ENCODE measurements at regions not wholly inside any gene's neighbourhood (a gene's known extent, or its start where the extent isn't known, plus 50 kb on each side); places are given as distances from the start of the nearest gene placed in this dataset.
"Not testable (repeated sequence)": the region's sequence is repeated elsewhere in the genome, so short reads cannot be mapped to it uniquely, and the experiment has no call there.

DNA sequence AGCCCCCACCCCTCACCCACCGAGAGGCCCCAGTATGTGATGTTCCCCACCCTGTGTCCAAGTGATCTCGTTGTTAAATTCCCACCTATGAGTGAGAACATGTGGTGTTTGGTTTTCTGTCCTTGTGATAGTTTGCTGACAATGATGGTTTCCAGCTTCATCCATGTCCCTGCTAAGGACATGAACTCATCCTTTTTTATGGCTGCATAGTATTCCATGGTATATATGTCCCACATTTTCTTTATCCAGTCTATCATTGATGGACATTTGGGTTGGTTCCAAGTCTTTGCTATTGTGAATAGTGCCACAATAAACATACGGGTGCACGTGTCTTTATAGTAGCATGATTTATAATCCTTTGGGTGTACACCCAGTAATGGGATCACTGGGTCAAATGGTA, 79.2 kb downstream of the PXDC1 start:
- not testable (repeated sequence) for DNase-seq

DNA sequence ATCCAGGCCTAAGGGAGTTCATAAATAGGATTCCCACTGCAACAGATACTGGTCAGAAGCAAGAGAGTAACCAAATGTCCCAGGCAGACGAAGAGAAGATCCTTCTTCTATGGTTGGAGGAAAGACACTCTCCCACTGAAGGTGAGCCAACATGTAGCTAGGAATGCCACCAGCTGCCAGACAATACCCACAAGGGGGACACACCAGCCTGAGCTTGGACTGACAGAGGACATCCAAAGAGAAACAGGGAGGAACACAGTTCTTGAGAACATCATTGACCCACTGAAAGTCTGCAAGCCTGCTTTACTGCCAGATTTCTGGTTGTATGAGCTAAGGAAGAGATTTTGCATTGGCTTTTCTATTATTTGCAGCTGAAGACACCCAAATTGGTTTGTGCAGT, 80.1 kb downstream of the PXDC1 start:
- no peak for DNase-seq

DNA sequence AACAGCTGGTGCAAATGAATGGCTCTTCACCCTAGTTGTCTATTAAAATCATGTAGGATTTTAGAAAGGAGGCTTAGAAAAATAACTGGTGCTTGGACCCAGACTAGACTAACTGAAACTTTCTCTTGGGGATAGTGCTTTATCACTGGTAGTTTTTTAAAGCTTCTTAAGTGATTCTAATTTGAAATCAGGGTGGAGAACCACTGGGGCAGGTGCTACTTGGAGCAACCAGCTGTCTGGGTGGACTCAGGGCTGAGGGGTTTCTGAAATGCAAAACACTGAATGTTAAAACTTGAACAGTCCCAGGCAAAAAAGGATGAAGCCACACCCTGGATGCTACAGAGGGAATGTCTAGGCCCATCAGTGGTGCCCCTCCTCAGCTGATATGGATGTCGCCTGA, 81.2 kb downstream of the PXDC1 start:
- no peak for DNase-seq

DNA sequence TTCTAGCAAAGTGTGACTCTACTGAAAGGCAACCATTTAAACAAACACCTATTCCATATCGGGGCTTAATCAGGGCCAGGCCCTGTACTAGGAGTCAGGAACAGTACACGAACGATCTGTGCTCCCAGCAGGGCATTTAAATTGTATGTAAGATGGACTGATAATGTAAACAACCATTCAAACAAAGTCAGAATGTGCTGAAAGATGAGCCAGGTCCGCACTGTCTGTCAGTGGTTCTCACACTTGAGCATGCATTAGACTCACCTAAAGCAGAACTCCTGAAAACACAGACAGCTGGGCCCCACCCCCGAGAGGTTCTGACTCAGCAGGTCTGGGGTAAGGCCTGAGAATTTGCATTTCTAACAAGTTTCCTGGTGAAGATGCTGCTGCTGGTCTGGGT, 81.6 kb downstream of the PXDC1 start:
- DNase-seq, result no peak

DNA sequence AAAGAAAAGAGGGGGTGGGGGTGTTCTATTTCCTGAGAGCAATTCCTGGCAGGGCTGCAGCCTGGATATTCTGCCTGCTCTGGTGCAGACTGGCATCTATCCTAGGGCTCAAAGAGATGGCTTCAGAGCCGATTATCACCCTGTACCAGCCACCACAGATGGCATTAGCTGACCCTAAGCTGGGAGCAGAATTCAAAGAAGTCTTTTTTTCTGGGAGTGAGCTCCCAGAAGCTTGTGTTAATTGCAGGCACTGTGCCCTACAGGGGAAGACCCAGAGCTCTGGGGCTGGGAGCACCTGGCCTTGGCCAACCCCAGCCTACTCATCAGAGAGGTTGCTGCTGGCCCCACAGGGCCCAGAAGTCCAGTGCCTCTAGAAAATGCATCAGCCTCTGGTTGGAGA, 85.9 kb downstream of the PXDC1 start:
- no peak for DNase-seq

DNA sequence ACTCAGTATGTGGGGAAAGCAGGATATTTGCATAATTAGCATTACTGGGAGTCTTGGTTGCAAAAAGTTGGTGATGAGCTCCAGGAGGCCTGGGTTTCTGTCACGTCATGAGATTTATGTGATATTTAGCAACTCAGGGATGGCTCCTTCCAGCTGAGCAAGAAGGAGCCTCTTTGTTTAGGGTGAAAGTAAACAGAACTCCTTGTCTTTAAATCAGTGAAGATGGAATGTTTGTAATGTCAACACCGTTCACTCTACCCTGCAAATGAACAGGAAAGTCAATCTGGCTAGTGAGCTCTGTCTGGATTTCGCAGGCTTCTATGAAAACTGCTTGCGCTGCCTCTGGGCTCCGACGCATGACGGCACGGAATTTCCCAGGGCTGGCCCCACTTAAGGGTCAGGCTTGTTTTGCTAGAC, 86.9 kb downstream of the PXDC1 start:
- DNase-seq, result no peak

DNA sequence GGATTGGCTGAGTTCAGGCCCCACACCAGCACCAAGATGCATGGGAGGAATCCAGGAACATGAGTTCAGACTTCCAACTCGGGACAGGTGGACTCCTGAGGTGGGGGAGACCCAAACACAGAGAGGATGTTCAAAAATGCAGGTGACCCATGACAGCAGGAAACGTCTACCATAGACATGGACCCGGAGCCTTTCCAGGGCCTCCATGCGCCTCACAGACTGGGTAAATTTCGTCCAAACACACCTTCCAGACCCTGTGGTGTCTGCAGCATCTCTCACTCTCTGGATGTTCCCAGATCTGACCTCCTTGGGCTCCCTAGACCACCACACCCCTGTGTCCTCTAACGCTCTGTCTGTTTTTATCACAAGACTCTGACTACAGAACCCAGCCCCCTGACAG, 87.7 kb downstream of the PXDC1 start:
- DNase-seq, result no peak

DNA sequence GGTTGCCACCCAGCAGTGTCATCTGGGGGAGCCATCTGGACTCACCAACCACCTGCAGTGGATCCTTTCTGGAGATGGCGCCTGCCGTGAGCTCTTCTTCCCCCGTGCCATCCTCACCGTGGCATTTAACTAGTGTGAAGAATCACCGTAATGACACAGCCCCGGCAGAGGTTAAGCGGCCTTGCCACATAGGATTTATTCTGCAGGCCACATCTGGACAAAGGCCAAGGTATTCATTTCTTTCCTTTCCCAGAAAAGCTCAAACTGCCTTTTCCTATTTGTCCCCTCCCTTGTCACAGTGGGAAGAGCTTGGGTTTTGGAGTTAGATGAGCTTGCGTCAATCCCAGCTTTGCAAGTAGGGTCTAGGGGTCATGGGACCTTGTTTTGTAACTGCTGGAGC, 88.4 kb downstream of the PXDC1 start:
- no peak for DNase-seq

DNA sequence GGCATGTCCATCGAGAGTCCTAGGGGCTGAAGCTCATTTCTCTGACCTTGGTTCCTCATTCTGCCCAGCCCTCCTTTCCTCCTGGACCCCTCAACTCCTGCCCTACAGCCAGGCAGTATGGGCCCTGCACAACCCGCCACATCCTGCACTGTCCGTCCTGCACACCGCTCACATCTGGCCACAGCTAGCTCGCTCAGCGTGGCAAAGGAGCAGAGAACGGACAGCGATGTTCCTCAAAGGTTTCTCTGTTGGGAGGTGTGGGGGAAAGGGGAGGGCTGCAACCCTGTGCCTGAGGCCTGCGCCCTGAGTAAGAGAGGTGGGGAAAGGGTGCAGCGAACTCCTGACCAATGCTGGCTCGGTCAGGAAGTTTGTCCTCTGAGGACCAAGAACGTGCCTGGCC, 90.1 kb downstream of the PXDC1 start:
- DNase-seq, result no peak

DNA sequence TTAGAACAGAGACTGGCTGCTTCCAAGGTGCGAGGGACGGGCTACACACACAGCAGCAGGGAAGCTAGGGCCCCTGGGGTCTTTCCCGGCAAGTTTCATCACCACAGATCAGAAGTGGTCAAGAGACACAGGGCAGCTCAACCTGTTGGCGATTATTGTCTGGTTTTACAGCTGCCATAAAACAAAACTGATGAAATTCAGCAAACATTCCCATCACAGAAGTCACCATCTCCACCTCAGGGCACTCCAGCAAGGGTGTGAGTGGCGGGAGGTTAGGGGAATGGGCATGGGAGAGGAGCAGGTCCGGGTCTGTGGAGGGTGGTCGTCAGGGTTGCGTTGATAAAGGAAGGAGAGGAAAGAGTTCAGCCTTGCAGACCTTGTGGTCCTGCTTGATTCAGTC, 91.0 kb downstream of the PXDC1 start:
- DNase-seq, result no peak

DNA sequence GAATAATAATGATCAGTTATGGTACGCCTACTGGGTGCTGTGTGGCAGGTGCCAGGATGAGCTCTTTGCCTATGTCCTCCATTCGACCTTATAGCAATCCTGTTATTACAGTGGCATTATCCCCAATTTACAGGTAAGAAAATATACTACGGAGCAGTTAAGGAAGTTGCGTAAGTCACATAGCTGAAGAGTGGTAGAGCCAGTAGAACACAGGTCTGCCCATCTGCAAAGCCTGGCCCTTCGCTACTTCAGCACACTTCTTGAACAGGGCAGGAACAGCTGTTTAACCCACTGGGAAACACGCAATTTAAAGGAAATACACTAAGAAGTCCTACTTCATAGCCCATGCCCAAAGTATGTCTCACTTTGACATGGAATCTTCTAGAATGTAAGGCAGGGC, 91.8 kb downstream of the PXDC1 start:
- no peak for DNase-seq

DNA sequence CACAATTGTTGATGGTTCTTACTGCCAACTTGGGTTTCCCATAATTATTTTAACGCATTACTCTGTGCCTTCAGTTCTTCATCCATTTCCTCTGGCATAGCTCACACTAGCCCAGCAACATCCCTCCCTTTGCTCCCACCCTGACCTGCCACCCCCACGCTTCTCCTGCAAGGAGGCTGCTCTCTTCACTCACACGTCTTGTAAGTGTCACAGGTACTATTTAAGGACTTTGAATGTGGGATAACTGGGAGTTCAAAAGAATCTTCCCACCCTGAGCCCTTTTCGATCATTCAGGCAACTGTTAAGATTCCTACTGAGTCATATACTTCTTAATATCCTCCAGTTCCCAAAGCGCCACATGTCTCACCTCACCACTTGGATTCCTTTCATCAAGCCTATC, 95.4 kb downstream of the PXDC1 start:
- DNase-seq, result no peak

DNA sequence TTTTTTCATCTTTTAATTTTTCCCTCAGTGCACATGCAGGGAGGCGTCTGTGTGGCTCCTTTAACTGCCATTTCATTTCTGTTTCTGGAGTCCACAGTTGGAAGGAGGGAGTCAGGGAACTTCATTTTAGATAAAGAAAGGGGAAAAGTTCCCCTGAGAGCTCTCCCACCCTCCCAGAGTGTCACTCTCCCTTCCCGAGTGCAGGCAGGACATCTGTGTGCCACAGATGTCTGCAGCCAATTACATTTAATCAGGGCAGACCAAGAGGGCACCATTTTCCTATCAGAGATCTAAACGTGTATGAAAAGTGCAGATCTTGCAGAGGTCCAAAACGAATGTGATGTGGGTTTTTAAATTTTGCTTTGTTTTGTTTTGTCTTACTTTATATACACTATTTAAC, 96.6 kb downstream of the PXDC1 start:
- DNase-seq, result no peak

DNA sequence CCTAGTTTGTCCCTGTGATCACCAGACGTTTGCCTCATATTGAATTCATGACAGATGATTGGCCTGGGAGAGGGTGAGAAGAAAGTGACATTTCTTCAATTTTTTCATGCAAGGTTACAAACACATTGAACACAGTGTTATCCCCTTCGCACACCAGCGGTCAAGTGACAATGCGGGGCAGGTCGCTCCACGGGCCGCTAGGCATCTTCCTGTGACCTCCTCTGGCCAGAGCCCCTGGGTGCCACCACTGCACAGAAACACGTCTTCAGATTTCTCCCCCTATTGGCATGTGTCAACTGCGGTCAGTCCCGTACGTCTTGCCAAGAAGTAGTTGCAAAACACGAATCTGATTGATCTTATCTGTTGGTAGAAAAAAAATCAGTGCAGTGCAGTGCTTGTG, 97.1 kb downstream of the PXDC1 start:
- DNase-seq, result no peak

DNA sequence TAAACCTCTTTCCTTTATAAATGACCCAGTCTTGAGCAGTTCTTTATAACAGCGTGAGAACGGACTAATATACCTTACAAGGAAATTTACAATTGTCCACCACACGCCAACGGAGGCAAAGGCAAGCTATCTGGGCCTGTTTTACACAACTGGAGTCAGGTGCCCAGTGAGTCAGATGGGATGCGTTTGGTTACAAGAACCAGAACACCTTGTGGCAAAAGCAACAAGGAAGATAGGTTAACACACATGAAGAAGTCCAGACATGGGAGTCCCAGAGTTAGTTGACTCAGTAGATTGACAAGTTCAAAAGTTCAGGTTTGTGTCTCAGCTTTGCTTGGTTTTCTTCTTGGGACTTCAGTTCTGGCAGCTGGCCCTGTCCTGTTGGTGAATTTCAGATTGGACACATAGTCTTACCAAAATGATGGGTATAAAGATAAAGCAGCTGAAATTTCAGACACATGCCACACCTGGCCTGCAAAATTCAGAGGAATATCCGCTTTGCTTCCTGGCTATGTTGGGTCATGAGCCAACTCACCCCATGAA, 97.9 kb downstream of the PXDC1 start:
- DNase-seq, result no peak

DNA sequence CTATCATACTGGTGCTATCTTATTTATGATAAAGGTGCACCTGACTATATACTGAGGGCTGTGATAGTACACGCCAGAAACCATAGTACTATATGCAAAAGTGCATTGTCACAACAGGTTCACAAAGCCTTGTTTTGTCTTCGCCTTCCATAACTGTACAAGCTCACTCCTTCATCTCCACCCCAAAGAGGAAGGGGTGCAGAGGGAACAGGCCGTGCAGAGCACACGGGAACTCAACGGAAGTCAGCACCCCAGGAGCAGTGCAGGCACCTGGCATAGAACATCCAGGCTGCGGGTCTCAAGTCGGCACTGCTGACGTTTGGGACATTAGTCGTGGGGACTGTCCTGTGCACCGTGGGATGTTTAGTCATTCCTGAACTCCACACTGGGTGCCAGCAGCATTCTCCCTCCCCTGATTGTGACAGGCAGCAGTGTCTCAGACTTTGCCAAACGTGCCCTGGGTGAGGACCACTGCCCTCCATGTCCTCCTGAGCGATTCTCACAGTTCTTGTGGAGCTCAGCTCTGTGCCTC, 99.7 kb downstream of the PXDC1 start:
- DNase-seq, result no peak

DNA sequence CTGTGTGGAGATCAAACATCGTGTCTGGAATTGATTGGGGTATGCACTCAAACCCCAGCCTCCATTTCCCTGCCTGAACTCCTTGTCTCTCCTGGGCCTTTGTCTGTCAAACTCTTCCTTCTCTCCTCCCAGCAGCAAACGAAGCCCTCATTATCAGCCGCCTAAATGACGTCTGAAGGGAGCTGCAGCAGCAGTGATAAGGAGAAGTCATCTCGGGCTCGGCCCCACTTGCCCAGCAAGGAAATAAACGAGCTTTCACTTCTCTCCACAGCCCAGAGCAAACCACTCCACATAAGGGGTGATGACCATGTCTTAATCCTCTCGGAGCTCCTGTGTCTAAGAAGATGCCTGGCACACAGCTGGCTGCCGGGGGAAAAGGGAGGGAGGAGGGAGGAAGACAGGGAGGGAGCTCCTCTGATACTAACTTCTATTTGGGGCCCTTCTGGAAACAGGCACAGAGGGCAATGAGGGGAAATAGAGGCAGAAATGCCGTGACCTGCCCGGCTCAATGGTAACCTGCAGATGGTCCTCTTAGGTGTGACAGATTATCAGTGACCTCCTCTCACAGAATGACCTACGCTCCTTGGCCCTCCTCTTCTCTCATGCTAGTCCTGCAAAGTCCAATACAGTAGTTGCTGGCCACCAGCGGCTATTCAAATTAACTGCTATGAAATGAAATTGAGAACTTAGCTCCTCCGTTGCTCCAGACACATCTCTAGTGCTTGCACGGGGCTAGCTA, 100.4 kb downstream of the PXDC1 start:
- no peak for DNase-seq

DNA sequence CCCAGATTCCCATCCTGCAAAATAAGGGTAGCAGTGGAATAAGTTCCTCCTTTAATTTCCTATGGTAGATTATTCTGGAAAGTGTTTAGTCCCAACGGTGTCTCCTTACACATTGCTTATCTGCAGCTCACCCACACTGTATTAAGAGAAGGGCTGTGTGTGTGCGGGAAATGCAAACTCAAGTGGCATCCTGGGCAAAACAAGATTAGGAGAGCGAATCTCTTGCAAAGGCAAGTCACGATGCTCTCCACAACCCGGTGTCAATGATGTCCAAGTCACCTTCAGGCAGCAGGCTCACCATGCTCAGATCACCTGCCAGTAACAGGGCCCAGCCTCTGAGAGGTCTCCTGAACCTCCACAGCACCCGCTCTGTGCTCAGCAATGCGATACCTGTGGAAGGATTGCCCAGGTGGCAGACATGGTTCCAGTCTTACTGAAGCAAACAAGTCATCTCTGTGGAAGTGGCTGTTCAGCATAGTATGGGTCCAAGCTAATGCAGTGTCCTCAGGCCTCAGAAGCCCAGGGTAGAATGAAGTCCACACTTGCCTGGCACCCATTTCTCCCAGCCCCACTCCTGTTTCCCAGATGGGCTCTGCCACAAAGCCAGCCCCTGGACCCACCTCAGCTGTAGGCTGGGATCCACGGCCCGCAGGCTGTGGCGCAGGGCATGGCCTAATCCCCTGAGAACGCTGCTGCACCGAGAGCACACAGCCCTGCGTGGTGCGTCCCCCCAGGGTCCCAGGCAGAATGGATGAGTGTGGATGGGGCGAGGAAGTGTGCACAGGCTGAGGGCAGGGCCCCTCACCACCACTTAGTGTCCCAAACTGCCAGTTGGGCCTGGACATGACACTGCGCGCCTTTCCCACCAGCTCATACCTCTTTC, 101.2 kb downstream of the PXDC1 start:
- DNase-seq, result no peak

DNA sequence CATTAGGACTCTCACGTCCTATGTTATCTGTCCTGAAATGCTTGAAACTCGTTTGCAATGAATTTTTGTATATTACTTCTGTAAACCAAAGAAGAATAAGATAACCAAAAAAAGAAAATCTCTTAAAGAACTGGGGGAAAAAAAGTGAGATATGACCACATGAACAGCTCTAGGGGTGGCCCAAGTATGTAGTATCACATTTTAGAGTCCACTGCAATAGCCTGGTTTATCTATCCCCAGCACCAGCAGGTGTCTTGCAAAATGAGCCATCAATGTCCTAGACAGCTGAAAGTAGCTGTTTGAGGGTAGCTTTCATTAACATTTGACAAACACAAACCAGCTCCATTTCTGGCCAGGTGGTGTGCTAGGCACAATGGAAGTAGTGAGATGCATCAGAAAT, 102.8 kb downstream of the PXDC1 start:
- no peak for DNase-seq

DNA sequence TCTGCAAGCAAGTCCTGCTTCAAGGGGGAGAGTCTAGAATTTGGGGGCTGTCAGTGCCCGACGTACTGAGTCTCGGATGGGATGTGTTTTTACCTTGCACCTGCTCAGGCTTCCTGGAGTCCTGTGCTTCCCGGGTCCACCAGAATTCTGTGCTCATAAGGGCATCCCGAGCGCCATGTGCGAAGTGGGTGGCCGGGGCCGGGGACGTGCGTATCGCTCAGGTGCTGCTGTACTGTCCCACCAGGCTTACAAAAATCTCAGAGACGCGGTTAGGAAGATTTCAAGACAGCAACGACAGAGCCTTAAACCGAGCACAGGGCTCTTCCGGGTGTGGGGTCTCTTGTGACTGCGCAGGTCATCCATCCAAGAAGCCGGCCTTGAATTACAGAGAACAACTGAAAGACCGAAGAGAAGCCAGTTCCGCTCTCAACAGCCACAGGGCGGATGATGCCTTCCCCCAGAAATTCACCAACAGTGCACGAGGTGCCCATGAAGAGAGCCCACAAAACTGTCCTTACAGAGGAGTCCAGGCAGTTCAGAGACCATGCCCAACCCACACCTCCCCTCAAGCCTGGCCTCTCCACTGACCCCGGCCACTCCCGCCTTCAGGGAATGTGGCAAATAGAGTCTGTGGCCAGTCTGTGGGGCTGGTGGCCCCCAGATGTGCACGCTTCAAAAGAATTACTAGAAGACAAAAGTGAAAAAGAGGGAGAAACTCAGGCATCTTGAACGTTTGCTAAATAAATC, 104.7 kb downstream of the PXDC1 start:
- DNase-seq, result no peak

DNA sequence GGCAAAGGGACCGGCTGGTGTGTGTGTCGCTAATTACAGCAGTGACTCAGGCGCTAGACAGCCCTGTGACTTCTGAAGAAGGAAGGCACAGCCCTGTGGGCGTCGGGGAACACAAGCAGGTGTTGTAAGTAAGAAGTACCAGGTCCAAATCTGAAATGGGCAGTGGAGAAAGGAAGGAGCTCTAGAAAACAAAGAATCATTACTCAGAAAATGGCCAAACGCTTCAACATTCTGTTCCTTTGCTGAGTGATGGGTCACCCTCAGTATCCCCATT, 106.8 kb downstream of the PXDC1 start:
- no peak for DNase-seq

DNA sequence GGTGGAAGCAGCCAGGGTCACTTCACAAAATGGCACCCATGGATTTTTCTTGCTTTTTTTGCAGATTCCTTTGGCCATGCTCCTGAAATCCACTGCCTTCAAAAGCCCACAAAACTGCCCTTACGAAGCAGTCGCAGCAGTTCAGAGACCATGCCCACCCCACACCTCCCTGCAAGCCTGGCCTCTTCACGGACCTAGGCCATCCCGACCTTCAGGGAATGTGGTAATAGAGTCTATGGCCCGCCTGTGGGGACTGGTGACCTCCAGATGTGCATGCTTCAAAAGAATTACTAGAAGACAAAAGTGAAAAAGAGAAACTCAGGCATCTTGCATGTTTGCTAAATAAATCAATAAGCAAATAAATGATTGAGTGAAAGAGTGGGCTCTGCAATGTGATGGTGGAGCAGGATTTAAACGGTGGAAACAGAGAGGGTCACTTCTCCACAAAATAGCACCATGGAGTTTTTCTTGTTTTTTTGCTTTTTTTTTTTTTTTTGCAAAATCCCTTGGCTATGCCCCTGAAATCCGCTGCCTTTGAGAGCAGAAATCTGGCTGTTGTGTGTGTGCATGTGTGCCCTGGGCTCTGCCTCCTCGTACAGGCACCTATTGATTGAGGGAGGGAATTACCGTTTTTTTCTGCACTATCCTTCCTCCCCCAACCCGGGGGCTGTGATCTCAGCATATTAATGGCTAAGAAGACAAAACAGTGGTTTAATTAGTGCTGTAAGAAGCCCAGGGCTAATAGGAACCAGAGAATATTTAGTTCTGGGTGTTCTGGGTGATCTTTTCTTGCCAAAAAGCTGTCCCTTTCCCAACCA, 107.4 kb downstream of the PXDC1 start:
- no peak for DNase-seq

DNA sequence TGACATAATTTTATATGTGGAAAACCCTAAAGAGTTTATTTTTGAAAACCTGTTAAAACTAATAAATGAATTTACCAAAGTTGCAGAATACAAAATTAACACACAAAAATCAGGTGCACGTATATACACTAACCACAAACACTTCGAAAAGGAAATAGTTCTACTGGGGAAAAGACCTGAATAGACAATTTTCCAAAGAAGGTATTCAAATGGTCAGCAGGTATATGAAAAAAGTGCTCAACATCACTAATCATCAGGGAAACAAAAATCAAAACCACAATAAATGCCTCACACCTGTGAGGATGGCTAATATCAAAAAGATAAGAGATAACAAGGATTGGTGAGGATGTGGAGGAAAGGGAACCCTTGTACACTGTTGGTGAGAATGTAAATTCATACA, 110.6 kb downstream of the PXDC1 start:
- DNase-seq, result no peak

Measured in stimulated activated CD8-positive, alpha-beta memory T cell treated with anti-CD3 and anti-CD28 coated beads, Interleukin-4, amount 100 ng/mL, for 48 hours (primary cell).